Peyer's patch (tissue), 4 donors: ENCODE measurements at regions not wholly inside any gene's neighbourhood (a gene's known extent, or its start where the extent isn't known, plus 50 kb on each side); places are given as distances from the start of the nearest gene placed in this dataset.

Source experiments
- DNase-seq, 3 donors: peaks; one replicate each; pipeline ENCODE4 v3.0.0-alpha.2; 2017 to 2019
- H3K27ac ChIP-seq, 4 donors: fragments of 200-600 bp; sonication (generic); one replicate each; pipeline ENCODE4 v1.5.1; 2016 to 2019
- H3K27me3 ChIP-seq, 2 donors: fragments of 200-600 bp; sonication (generic); one replicate each; pipeline ENCODE4 v1.5.1; 2019
- H3K36me3 ChIP-seq, 3 donors: fragments of 200-600 bp; sonication (generic); one replicate each; pipeline ENCODE4 v1.5.1; 2016 to 2019
- H3K4me1 ChIP-seq, 4 donors: fragments of 200-600 bp; sonication (generic); one replicate each; pipeline ENCODE4 v1.5.1; 2016 to 2019
- H3K4me3 ChIP-seq, 4 donors: fragments of 200-600 bp; sonication (generic); 1 replicate in 3 of 4; 2 replicates in 1 of 4; pipeline ENCODE4 v1.5.1; 2016 to 2019; ENCODE audit warnings: mild to moderate bottlenecking in 1 of 4
- H3K9me3 ChIP-seq, 4 donors: fragments of 200-600 bp; sonication (generic); one replicate each; pipeline ENCODE4 v1.5.1; 2016 to 2019; ENCODE audit warnings: mild to moderate bottlenecking in 1 of 4
- POLR2A ChIP-seq, 2 donors: fragments of 450-650 bp; IDR thresholded peaks; one replicate each; pipeline ENCODE4 v1.5.1; 2017; ENCODE audit warnings: antibody characterized with exemption in 2 of 2, mild to moderate bottlenecking in 2 of 2, moderate library complexity in 2 of 2
- TF ChIP-seq, protein P1 (sequence below), 6 experiments: fragments of 450-650 bp in 4 of 6; fragments of 200-600 bp in 2 of 6; sonication (generic) in 1 of 6; IDR thresholded peaks; one replicate each; pipeline ENCODE4 v1.5.1; 2017 to 2019; ENCODE audit warnings: antibody characterized with exemption in 6 of 6, mild to moderate bottlenecking in 3 of 6, moderate library complexity in 1 of 6

DNA sequence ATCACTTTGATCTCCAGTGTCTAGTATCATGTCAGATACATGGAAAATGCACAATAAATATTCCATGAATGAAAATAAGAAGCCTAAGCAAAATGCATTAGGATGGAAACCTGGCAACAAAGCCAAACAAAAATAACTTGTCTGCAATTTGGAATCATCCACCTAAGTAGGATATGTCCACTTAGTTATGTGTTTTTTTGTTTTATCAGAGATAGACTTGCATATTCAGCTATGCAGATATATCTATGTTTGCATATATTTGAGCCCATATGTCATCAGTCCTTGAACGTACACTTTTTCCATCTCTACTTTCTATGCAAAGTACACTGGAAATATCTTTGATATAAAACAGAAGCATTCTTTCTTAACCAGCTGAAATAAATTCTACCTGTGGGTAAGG lies 707.1 kb downstream of the EFNA5 start:
- Histone ChIP-seq H3K4me3 (no peak overlapping the region), H3K36me3 (no peaks in the 10 kb centered on the region), H3K27me3 (no peaks in the 10 kb centered on the region), H3K4me1 (no peaks in the 10 kb centered on the region), H3K27ac (no peak overlapping the region), H3K9me3 (no peaks in the 10 kb centered on the region)
- TF ChIP-seq POLR2A (IDR thresholded peaks at IDR 0.05), result no peak
- TF ChIP-seq, protein P1, sequence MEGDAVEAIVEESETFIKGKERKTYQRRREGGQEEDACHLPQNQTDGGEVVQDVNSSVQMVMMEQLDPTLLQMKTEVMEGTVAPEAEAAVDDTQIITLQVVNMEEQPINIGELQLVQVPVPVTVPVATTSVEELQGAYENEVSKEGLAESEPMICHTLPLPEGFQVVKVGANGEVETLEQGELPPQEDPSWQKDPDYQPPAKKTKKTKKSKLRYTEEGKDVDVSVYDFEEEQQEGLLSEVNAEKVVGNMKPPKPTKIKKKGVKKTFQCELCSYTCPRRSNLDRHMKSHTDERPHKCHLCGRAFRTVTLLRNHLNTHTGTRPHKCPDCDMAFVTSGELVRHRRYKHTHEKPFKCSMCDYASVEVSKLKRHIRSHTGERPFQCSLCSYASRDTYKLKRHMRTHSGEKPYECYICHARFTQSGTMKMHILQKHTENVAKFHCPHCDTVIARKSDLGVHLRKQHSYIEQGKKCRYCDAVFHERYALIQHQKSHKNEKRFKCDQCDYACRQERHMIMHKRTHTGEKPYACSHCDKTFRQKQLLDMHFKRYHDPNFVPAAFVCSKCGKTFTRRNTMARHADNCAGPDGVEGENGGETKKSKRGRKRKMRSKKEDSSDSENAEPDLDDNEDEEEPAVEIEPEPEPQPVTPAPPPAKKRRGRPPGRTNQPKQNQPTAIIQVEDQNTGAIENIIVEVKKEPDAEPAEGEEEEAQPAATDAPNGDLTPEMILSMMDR (IDR thresholded peaks at IDR 0.05), result no peak
- no peak for DNase-seq

DNA sequence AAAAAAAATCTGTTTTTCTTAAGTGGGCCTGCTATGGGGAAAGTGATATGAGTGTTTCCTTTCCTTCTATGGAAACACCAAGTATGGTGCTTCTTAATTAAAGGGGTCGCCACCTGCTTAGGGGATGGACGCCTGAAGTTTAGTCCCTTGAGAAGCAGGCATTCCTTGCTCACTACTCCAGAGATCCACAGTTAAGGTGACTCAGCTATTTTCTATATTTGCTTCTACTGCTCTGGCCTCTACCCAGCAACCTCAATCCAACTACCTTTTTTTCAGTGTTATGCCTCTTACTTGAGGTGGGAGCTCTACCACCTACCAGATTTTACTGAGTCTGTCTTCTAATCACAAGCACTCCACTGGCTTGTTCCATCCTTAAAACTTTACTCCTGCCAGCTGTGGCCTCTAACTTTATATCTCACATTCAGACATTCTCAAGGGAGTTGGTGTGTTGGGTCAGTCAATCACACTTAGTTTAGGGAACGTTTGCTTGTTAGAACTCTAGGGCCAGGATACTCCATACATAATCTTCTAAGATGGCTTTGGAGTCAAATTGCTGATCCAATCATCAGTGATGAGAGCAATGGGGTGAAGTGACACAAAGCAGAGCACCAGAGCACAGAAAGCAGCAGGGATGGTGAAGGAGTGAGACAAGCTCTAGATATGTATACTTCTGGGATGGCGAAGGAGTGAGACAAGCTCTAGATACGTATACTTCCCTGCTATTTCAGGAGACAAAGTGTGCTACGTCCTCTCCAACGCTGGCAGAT lies 708.1 kb downstream of the EFNA5 start:
- Histone ChIP-seq H3K27ac (no peak overlapping the region), H3K36me3 (no peaks in the 10 kb centered on the region), H3K4me3 (no peak overlapping the region), H3K9me3 (no peaks in the 10 kb centered on the region), H3K4me1 (no peaks in the 10 kb centered on the region), H3K27me3 (no peaks in the 10 kb centered on the region)
- DNase-seq, result no peak
- TF ChIP-seq POLR2A (IDR thresholded peaks at IDR 0.05), result no peak
- TF ChIP-seq, protein P1 (IDR thresholded peaks at IDR 0.05), result no peak

DNA sequence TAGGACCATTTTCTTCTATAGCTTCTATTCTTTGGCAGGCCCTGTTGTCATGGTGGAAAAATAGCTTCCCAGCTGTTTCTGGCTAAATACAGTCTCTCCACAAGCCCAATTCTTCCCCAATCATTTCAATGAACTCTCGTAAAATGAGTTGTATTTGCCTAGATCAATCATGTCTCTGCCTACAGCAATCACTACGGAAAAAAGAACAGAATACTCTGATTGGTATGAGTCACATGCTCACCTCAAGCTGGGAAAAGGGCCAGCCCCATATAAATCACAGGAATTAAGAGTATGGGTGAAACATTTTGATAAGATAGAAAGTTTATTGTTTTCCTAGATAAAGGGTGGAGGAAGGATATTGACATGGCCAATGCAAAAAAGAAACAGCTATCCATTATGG lies 711.4 kb downstream of the EFNA5 start:
- Histone ChIP-seq H3K27me3 (no peaks in the 10 kb centered on the region), H3K9me3 (no peaks in the 10 kb centered on the region), H3K36me3 (no peaks in the 10 kb centered on the region), H3K27ac (no peak overlapping the region), H3K4me1 (no peaks in the 10 kb centered on the region), H3K4me3 (no peak overlapping the region)
- DNase-seq, result no peak
- TF ChIP-seq POLR2A (IDR thresholded peaks at IDR 0.05), result no peak
- TF ChIP-seq, protein P1 (IDR thresholded peaks at IDR 0.05), result no peak

DNA sequence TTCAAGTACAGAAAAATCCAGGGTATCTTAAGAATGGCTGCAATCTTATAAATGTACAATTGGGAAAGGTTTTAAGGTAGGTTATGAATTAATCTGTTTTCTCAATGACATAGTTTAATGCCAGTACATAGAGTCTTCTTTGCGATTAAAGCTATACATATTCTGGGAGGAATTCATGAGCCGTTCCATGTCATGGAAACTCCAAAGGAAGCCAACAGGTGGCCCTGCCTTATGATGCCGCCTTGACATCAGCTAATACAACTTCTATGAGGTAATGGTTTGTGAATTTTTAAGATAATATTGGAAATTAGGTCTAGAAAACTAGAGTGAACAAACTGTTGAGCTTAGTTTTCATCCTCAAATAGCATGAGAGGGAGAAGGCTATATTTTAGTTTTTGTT lies 713.4 kb downstream of the EFNA5 start:
- Histone ChIP-seq H3K27me3 (no peaks in the 10 kb centered on the region), H3K27ac (no peak overlapping the region), H3K4me3 (no peak overlapping the region), H3K36me3 (no peaks in the 10 kb centered on the region), H3K9me3 (no peaks in the 10 kb centered on the region), H3K4me1 (no peaks in the 10 kb centered on the region)
- no peak for DNase-seq
- TF ChIP-seq, protein P1 (IDR thresholded peaks at IDR 0.05), result no peak
- TF ChIP-seq POLR2A (IDR thresholded peaks at IDR 0.05), result no peak

DNA sequence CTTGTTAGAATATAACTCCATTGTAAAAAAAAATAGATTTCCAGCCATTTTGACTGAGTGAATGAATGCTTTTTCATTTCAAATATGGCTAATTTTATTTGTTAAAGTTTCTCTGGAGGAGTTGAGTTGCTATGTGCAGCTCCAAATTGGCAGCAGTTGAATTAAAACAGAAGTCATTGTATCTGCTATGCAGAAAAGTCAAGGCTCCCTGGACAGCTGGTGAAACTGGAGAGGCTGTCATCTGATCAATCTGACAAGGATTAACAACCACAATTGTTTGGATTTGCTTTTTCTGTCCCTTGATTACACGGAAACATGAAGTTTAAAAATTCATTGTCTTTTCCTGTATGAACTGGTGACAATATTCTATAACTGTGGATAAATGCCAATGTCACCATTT lies 713.9 kb downstream of the EFNA5 start:
- no peak for TF ChIP-seq POLR2A (IDR thresholded peaks at IDR 0.05)

DNA sequence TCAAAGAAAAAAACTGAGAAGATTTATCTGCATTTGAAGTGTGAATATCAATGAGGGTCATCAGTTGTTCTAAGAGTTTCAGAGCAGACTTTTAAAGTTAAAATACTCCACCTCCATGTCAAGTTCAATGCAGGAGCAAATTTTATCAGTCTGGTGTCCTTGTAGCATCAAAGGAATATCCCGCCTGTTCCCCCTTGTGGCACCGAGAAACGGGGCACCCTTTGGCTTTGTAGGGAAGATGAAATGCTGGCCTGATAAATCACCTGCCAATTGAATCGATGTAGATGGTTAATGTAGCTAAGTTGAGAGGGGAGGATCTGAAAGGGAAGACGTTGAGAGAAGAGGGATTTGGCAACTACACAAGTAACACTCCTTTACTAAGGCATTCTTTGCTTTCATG lies 714.5 kb downstream of the EFNA5 start:
- no peaks in the 10 kb centered on the region for H3K36me3 ChIP-seq
- H3K4me1 ChIP-seq, result no peaks in the 10 kb centered on the region
- H3K27ac ChIP-seq, result no peak overlapping the region
- no peaks in the 10 kb centered on the region for H3K27me3 ChIP-seq
- no peak for TF ChIP-seq POLR2A (IDR thresholded peaks at IDR 0.05)
- TF ChIP-seq, protein P1 (IDR thresholded peaks at IDR 0.05), result no peak
- H3K4me3 ChIP-seq, result no peak overlapping the region
- no peaks in the 10 kb centered on the region for H3K9me3 ChIP-seq
- no peak for DNase-seq

More for the DNA sequence above, 713.9 kb downstream of the EFNA5 start:
- Histone ChIP-seq H3K36me3 (no peaks in the 10 kb centered on the region), H3K9me3 (no peaks in the 10 kb centered on the region), H3K27me3 (no peaks in the 10 kb centered on the region), H3K4me1 (no peaks in the 10 kb centered on the region), H3K27ac (no peak overlapping the region), H3K4me3 (no peak overlapping the region)
- no peak for DNase-seq
